ENCODE measurements at regions not wholly inside any gene's neighbourhood (a gene's known extent, or its start where the extent isn't known, plus 50 kb on each side); places are given as distances from the start of the nearest gene placed in this dataset.

DNA sequence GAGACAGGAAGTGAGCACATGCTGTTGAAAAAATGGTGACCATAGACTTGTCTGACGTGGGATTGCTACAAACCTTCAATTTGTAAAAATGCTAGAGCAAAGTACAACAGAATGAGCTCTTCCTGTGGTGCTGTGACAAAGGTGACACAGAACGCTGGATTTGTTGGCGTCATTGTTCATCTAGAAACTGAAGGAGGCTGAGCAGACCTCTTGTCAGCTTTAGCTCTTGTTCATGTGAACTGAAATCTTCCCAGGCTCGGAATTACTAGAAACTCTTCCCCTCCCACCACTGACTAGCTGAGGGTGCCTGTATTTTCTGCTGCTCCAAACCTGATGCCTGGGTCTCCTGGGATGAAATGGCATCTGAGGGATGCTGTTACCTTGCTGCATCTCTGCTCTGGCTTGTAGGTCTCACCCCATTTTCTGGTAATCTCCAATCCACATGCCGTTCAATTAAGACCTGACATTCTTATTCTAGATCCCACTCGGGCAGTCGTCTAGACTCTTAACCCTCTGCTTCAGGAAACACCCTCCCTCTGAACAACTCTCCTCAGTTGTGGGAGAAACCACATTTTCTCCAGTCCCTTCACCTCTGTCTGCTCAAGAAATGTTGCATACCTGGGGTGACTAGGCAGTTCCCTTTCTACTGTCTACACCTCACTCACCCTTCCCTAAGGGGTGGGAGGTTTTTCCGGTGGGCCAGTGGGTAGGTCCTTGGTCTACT lies 349.3 kb downstream of the CXCL12 start:
- TF ChIP-seq, protein P1, sequence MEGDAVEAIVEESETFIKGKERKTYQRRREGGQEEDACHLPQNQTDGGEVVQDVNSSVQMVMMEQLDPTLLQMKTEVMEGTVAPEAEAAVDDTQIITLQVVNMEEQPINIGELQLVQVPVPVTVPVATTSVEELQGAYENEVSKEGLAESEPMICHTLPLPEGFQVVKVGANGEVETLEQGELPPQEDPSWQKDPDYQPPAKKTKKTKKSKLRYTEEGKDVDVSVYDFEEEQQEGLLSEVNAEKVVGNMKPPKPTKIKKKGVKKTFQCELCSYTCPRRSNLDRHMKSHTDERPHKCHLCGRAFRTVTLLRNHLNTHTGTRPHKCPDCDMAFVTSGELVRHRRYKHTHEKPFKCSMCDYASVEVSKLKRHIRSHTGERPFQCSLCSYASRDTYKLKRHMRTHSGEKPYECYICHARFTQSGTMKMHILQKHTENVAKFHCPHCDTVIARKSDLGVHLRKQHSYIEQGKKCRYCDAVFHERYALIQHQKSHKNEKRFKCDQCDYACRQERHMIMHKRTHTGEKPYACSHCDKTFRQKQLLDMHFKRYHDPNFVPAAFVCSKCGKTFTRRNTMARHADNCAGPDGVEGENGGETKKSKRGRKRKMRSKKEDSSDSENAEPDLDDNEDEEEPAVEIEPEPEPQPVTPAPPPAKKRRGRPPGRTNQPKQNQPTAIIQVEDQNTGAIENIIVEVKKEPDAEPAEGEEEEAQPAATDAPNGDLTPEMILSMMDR (conservative IDR thresholded peaks at IDR 0.05 in 1 of 2, IDR thresholded peaks at IDR 0.05 in 1 of 2; ENCODE audit: extremely low read depth in 1 of 2, insufficient read depth in 1 of 2, low read depth in 1 of 2, low read length in 2 of 2) = no peak
- no peak for TF ChIP-seq EZH2 (IDR thresholded peaks at IDR 0.05; ENCODE audit: borderline replicate concordance, low read length)
